Upper lobe of right lung (tissue), 1 donor: ENCODE measurements at regions not wholly inside any gene's neighbourhood (a gene's known extent, or its start where the extent isn't known, plus 50 kb on each side); places are given as distances from the start of the nearest gene placed in this dataset.
A peak's percentile ranks its signal among the peaks of the same experiment; 100 is the strongest.

Experiments used
- ATAC-seq: fragments of 200-7000 bp; cut with Tn5 transposase; one replicate; pipeline ENCODE4 v1.9.1; 2020; ENCODE audit warnings: mild to moderate bottlenecking, moderate library complexity
- DNase-seq: peaks from one replicate; pipeline ENCODE4 v3.0.0-alpha.2; 2020
- H3K27ac ChIP-seq: fragments of 200-600 bp; one replicate; pipeline ENCODE4 v1.8.0; 2022
- H3K27me3 ChIP-seq: fragments of 200-600 bp; one replicate; pipeline ENCODE4 v1.8.0; 2022; ENCODE audit warnings: mild to moderate bottlenecking
- H3K36me3 ChIP-seq: fragments of 200-600 bp; one replicate; pipeline ENCODE4 v1.8.0; 2022
- H3K4me1 ChIP-seq: fragments of 200-600 bp; one replicate; pipeline ENCODE4 v1.8.0; 2022
- H3K4me3 ChIP-seq: fragments of 200-600 bp; one replicate; pipeline ENCODE4 v1.8.0; 2022; ENCODE audit warnings: mild to moderate bottlenecking
- H3K9me3 ChIP-seq: fragments of 200-600 bp; one replicate; pipeline ENCODE4 v1.8.0; 2022
- CTCF ChIP-seq: fragments of 200-600 bp; IDR thresholded peaks from one replicate; pipeline ENCODE4 v1.8.0; 2022; ENCODE audit warnings: antibody characterized with exemption
- intact Hi-C: fragments of 100-400 bp; cut with DNase I; formaldehyde crosslinking; loops from one replicate; pipeline ENCODE4 v1.11.0; 2022
- donor health status: DM: no; HTN: yes; CAD: no; lungs with severe emphysema.

GRCh38 chr3:5448816-5449215 is 261.3 kb downstream of the EDEM1 start:
- H3K27ac ChIP-seq = no peak overlapping the region
- ATAC-seq (no peak), DNase-seq (no peak)
- intact Hi-C loops = no loop called here
- no peaks in the 10 kb centered on the region for H3K27me3 ChIP-seq
- H3K9me3 ChIP-seq = no peaks in the 10 kb centered on the region
- no peaks in the 10 kb centered on the region for H3K36me3 ChIP-seq
- H3K4me3 ChIP-seq = no peak overlapping the region
- no peak for TF ChIP-seq CTCF
- no peaks in the 10 kb centered on the region for H3K4me1 ChIP-seq

GRCh38 chr3:5456199-5456598 is 268.7 kb downstream of the EDEM1 start:
- ATAC-seq (no peak), DNase-seq (no peak)
- intact Hi-C loops = no loop called here
- Histone ChIP-seq H3K36me3 (no peaks in the 10 kb centered on the region), H3K27me3 (no peaks in the 10 kb centered on the region), H3K9me3 (no peaks in the 10 kb centered on the region), H3K4me3 (no peak overlapping the region), H3K4me1 (no peaks in the 10 kb centered on the region), H3K27ac (no peak overlapping the region)
- no peak for TF ChIP-seq CTCF

- H3K27ac ChIP-seq = no peak overlapping the region
- H3K4me1 ChIP-seq = no peaks in the 10 kb centered on the region
- H3K9me3 ChIP-seq = no peaks in the 10 kb centered on the region
- intact Hi-C loops = no loop called here
- DNase-seq (no peak), ATAC-seq (no peak)
- H3K4me3 ChIP-seq = no peak overlapping the region
- no peaks in the 10 kb centered on the region for H3K36me3 ChIP-seq
- TF ChIP-seq CTCF = no peak
- no peaks in the 10 kb centered on the region for H3K27me3 ChIP-seq
These were observed 271.0 kb downstream of the EDEM1 start for GRCh38 chr3:5458526-5458925.

GRCh38 chr3:5462086-5462485 is 274.6 kb downstream of the EDEM1 start:
- Histone ChIP-seq H3K36me3 (no peaks in the 10 kb centered on the region), H3K4me3 (no peak overlapping the region)
- intact Hi-C loops = no loop called here

GRCh38 chr3:5463991-5464390 is 276.5 kb downstream of the EDEM1 start:
- TF ChIP-seq CTCF = no peak
- intact Hi-C loops = no loop called here
- H3K4me1 ChIP-seq = no peaks in the 10 kb centered on the region
- ATAC-seq (peak; percentile 83), DNase-seq (no peak)
- no peaks in the 10 kb centered on the region for H3K36me3 ChIP-seq
- no peak overlapping the region for H3K4me3 ChIP-seq
- H3K27me3 ChIP-seq = no peaks in the 10 kb centered on the region
- no peaks in the 10 kb centered on the region for H3K9me3 ChIP-seq
- no peak overlapping the region for H3K27ac ChIP-seq

More at GRCh38 chr3:5462086-5462485, 274.6 kb downstream of the EDEM1 start:
- Histone ChIP-seq H3K27me3 (no peaks in the 10 kb centered on the region), H3K9me3 (no peaks in the 10 kb centered on the region), H3K27ac (no peak overlapping the region), H3K4me1 (no peaks in the 10 kb centered on the region)
- DNase-seq = no peak
- no peak for ATAC-seq
- no peak for TF ChIP-seq CTCF

GRCh38 chr3:5464649-5465048 is 277.1 kb downstream of the EDEM1 start:
- H3K36me3 ChIP-seq = no peaks in the 10 kb centered on the region
- H3K27me3 ChIP-seq = no peaks in the 10 kb centered on the region
- intact Hi-C loops = no loop called here
- no peaks in the 10 kb centered on the region for H3K9me3 ChIP-seq
- no peak for TF ChIP-seq CTCF
- H3K4me1 ChIP-seq = no peaks in the 10 kb centered on the region
- peak overlapping the region; percentile 25 for H3K27ac ChIP-seq
- ATAC-seq = peak; percentile 25
- no peak overlapping the region for H3K4me3 ChIP-seq
- DNase-seq = no peak
